SK-N-SH treated with all-trans-retinoic acid at 6 μM for 48 hours (cell line): ENCODE measurements at regions not wholly inside any gene's neighbourhood (a gene's known extent, or its start where the extent isn't known, plus 50 kb on each side); places are given as distances from the start of the nearest gene placed in this dataset.

Source experiments
- CREB5 ChIP-seq: fragments of 250-450 bp; sonication (Bioruptor Pico); IDR thresholded peaks from 2 replicates; pipeline ENCODE4 v1.5.1; 2020; ENCODE audit warnings: low read depth, mild to moderate bottlenecking, moderate library complexity
- CSRNP3 ChIP-seq: fragments of 250-450 bp; sonication (Bioruptor Pico); IDR thresholded peaks from 2 replicates; pipeline ENCODE4 v1.5.1; 2021; ENCODE audit warnings: mild to moderate bottlenecking, moderate library complexity
- ESRRG ChIP-seq: fragments of 250-450 bp; sonication (Bioruptor Pico); IDR thresholded peaks from 2 replicates; pipeline ENCODE4 v1.6.1; 2021; ENCODE audit warnings: mild to moderate bottlenecking
- PATZ1 ChIP-seq: fragments of 250-450 bp; sonication (Bioruptor Pico); IDR thresholded peaks from 2 replicates; pipeline ENCODE4 v1.8.0; 2020; ENCODE audit warnings: mild to moderate bottlenecking, moderate library complexity, borderline replicate concordance
- TOX ChIP-seq: fragments of 250-450 bp; sonication (Bioruptor Pico); IDR thresholded peaks from 2 replicates; pipeline ENCODE4 v1.8.0; 2021; ENCODE audit warnings: mild to moderate bottlenecking, moderate library complexity, borderline replicate concordance
- TSHZ2 ChIP-seq: fragments of 250-450 bp; sonication (Bioruptor Pico); IDR thresholded peaks from 2 replicates; pipeline ENCODE4 v1.5.0; 2020; ENCODE audit warnings: mild to moderate bottlenecking, moderate library complexity
- ZC3H10 ChIP-seq: fragments of 250-450 bp; sonication (Bioruptor Pico); IDR thresholded peaks from 2 replicates; pipeline ENCODE4 v1.5.1; 2021; ENCODE audit warnings: mild to moderate bottlenecking, moderate library complexity

- TF ChIP-seq TSHZ2 (CRISPR knock-in tag): no peak
- TF ChIP-seq PATZ1: no peak
- no peak for TF ChIP-seq ESRRG
- TF ChIP-seq ZC3H10 (CRISPR knock-in tag): no peak
- no peak for TF ChIP-seq CREB5 (CRISPR knock-in tag)
- no peak for TF ChIP-seq CSRNP3 (CRISPR knock-in tag)
- TF ChIP-seq TOX (CRISPR knock-in tag): no peak
Observed at GRCh38 chr6:26305641-26305969, 59.4 kb upstream of the BTN3A2 start.
